NCI-H446 treated with DMSO at 0.1 percent for 48 hours (cell line): ENCODE measurements at regions not wholly inside any gene's neighbourhood (a gene's known extent, or its start where the extent isn't known, plus 50 kb on each side); places are given as distances from the start of the nearest gene placed in this dataset.

ENCODE experiments used
- DNase-seq: peaks from one replicate; lab custom pipeline; 2025; lab: John Stamatoyannopoulos, UW

DNA sequence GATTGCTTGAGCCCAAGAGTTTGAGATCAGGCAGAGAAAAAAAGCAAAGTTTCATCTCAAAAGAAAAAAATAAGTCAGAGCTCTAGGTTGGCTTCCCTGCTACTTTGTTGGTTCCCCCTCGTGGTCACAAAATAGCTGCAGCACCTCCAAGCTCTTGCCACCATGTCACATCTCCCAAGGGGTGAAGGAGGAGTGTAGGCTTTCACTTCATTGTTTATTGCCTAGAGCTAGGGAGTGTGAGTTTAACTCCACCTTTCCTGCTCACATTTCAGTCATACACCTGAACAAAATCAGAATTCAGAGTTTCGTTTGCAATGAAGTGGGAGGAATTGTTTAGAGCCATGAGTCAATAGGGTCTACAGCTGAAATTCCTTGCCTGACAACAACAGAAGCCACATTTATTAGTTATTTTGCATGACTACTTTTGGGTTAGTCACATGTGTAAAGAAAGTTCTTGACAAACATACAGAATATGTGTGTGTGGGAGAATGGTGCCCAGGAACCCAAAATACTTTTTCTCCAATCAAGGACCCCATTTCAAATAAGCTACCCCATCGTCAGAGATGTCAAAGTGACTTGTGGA is 56.2 kb upstream of the UFL1 start:
- DNase-seq = no peak

DNA sequence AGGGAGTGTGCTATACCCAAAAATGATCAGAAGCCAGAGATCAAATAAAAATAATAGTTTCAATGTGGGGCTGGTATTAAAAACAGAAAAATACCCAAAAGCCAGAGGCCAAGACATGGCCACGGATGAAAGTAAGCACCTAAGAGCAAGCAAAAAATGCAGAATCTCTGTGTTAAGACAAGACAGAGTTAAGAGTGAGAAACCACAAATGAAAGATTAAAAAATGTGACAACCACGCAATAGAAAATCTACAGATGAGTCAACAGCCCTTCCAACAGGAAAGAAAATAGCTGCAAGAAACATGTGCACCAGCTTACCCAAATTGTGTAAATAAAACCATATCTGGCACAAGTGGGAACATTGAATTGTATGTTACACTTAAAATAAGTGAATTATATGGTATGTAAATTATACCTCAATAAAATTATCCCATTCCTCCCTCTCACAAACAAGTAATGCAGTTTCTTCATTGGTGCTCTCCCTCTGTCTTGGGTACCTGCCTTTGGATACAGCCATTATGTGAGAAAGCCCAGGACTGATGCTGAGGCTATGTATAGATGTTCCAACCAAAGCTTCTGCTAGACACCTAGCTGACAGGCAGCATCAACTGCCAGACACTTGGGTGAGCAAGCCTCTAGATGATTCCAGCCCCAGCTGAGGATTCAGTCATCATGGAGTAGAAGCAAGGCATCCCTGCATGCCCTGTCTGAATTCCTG is 55.3 kb upstream of the UFL1 start:
- DNase-seq = no peak

DNA sequence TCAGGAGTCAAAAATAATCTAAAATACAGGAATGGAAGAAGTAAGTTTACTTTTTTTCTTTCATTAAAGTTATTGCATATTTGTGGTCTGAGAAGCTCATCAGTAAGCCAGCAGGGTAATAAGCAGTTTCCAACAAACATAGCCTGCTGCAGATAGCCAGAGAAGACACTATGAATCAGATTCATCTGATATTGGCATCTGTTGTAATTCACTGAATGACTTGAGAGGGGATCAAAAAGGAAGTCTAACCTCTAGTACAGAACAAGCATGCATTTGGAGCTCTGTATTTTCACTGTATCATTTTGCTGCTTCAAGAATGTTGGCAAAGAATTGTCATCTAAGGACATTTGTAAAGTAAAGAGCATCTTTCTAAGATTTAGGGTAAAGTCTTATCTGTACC is 53.8 kb upstream of the UFL1 start:
- DNase-seq = no peak

DNA sequence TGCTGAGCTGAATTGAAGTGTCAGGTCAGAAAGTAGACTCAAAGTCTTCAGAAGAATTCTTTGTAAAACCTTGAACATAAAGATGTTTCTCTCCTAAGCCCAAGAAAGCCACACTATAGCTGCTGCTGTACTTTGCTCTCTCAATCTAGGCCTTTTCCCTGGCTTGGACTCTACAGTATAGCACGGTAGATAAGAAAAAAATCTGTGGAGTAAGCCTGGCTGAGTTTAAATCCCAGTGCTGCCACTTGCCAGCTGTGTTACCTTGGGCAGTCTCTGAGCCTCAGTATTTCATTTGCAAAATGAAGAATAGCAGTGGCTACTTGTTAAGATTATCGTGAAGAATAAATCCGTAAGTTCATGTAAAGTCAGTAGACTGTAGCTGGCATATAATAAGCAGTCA is 53.3 kb upstream of the UFL1 start:
- DNase-seq = no peak

DNA sequence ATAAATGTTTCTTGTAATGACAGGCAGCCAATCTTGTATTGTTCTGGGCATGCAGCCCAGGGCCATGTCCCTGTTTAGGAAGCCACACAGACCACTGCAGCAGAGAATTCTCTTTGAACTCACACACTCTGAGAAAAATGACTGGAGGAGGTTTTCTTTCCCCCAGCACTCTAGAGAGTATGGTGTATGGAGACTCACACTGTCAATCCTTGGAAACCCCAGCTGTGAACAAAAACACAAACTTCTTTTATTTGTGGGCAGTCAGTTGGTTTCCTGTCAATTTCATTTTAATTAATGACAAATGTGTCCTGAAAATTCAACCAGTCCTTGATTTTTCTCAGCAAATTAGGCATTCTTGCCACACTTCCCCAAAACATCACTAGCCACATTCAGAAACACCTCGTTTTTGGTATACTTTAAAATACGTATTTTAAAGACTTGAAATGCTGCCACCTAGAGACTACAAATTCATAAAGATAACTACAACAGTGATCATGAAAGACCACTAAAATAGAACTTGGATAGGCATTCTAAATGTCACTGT is 52.9 kb upstream of the UFL1 start:
- DNase-seq = peak; percentile 25

DNA sequence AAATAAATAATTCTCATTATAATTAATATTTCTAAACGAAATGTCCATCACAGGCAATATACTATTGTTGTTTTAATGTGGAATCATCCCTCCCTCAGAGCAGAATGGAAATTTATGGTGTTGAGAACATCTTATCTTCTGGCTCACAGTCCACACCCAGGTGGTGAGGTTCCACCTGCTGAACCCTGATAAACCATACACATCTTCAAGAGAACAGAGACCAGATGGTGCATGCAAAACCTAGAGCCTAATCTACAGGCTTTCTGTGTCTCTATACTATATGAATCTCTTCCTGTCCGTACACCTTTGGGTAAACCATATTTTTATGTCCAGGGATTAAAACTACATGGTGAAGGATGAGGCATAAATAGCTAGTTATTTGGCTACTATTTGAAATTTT is 52.3 kb upstream of the UFL1 start:
- no peak for DNase-seq

DNA sequence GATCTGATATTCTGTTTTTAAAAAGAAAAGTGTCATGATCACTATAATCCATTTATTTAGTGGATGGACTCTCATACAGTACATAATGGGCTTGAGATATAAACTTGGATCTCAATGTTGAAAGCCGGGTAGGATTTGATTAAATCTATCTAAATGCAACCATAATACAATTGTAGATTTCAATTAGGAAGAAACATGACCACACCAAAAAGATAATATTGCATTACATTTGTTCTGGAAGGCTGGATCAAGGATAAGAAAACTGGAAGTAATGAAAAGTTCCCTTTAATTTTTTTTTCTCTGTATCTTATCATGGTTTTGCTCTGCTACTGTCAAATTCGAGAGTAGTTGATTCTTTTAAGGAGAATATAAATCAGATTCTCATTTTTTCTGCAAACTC is 51.3 kb upstream of the UFL1 start:
- DNase-seq = no peak
